Kidney capillary endothelial cell (primary cell): ENCODE measurements at regions not wholly inside any gene's neighbourhood (a gene's known extent, or its start where the extent isn't known, plus 50 kb on each side); places are given as distances from the start of the nearest gene placed in this dataset.
"Not testable (repeated sequence)": the region's sequence is repeated elsewhere in the genome, so short reads cannot be mapped to it uniquely, and the experiment has no call there.

Experiments
- DNase-seq: peaks from one replicate; pipeline ENCODE4 v3.0.0-alpha.2; 2018; ENCODE audit warnings: low spot score

- DNase-seq: no peak
These were observed 54.7 kb upstream of the NRIP1 start for GRCh38 chr21:15119486-15119885.

DNA sequence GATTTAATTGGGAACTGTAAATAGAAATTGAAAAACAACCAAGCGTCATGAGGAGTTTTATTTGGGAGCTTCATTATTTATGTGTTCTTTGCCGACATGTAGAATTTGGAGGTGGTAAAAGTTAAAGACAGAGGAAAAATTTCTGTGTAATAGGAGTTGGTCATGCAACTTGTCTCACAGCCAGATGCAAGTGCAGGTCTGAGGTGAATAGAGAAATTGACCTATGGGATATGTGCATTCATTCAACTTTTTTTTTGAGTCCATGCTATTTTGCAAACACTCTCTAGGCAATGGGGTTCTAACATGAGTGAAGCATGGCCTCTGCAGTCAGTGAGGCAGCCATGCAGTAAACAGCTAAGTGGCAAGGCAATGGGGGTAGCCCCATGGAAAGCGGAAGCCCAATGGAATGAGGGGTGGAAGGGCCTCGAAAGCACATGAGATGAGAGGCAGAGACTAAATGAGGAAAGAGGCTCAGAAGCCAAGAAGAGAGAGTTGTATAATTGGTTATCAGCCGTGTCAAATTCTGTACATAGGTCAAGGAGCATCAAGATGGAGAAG, 56.4 kb upstream of the NRIP1 start:
- DNase-seq: no peak

DNA sequence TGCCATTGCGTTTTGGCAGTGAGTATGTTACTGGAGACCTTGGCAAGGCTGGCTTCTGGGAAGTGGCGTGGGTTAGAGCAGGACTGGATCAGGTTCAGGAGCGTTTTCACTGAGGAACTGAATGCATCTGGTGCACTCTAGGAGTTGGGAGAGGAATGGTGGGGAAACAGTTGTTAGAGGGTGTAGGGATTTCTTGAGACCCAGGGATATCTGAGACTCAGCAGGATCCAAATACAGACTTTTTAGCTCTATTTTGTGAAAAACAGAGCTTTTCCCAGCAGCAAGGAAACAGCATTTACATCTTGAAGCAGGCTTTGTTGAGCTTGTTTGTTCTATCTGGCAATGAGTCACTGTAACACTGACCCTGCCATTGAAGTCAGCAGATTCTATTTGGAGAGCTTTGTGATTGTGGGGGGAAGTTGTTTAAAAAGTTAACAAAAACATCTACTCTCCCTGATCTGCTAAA, 56.9 kb upstream of the NRIP1 start:
- peak; percentile 25 for DNase-seq

DNA sequence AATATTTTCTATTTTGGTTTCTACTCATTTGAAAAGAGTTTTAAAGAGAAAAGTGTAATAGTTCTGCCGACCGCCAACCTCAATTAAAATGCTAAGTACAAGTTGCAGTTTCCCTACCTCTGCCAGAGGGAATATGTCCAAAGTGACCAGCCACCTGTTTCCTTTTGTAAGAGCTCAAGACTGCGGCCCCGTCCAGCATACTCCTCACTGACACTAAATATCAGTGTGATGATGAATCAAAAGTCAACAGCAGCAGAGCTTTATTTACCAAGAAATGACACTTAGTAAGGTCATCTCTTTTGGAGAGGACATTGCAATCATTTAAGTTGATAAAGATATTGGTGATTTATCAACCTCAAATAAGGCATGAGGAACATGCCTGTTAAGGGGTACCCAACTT, 57.4 kb upstream of the NRIP1 start:
- DNase-seq: no peak

DNA sequence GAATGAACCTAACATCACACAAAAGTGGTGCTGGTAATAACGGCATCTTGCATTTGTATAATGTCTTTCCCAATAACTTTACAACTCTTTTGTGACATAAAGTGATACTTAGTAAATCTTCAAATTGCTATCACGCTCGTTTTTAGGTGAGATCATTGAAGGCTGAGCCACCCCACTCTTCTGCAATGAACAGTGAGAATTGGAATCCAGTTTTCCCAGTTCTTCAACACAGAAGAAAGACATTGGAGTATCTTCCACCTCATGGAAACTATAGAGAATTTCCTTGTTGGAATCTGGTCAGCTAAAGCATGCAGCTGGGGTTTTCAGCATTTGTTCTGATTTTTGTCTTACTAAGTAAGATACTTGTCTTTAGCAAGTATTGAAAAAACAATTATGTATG, 59.9 kb upstream of the NRIP1 start:
- no peak for DNase-seq

DNA sequence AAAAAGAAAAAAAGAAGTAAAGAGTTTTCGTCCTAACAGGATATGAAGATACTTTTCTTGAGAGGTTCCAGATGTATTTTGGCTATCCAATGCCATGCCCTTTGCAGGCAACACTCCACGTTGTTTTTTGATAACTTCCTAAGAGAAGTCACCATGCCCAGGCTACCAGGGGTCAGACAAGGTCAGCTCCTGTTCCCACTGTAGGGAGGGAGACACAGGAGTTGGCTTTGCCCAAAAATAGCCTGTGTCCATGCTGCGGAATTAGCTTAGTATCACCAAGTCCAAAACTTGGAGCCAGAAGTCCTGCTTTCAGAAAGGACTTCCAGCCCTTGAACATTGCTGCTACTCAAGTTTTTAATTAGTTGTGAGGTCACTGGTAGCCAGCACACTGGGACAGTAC, 62.1 kb upstream of the NRIP1 start:
- no peak for DNase-seq

DNA sequence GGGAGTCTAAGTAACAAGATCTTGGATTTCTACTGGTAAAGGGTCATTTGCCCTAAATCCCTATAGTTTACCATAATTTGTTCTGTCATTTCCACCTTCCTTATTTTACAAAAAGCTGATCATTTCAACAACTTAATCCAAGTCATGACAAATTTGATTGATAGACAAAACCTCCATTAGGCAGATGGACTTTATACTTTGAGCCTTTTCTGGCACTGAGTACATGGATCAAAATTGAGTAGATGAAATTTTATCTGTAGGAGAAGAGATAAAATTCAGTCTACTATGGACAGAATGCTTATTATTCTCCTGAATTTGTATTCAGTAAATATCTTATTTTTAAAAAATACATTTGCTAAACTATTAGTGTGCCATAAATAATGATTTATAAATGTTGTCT, 62.6 kb upstream of the NRIP1 start:
- no peak for DNase-seq

GRCh38 chr21:15128267-15128666, 63.5 kb upstream of the NRIP1 start:
- DNase-seq: no peak

DNA sequence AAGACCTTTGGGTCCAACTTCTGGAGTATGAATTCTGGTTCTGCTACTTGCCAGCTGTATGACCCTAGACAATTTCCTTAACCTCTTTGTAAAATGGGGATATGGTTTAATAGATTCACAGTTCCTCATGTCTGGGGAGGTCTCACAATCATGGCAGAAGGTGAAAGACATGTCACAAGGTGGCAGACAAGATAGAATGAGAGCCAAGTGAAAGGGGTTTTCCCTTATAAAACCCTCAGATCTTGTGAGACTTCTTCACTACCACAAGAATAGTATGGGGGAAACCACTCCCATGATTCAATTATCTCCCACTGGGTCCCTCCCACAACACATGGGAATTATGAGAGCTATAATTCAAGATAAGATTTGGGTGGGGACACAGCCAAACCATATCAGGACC, 63.9 kb upstream of the NRIP1 start:
- not testable (repeated sequence) for DNase-seq

DNA sequence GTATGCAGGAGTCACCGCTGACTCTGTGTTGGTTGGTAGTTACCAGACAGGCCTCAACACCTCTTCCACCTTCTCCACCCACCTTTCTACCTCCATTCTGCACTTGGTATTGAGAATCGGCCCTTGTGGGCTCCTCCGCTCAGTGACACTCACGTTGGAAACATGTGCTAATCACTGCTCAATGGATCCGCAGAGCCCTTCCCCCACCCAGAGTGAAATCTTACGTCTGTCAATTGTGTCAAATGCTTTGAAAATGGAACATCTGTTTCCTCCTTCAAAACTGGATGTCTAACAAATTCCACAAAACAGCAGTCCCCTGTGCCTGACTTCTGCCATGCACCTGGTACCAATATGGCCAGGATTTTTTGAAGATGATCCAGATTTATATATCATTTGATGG, 65.5 kb upstream of the NRIP1 start:
- DNase-seq: no peak

DNA sequence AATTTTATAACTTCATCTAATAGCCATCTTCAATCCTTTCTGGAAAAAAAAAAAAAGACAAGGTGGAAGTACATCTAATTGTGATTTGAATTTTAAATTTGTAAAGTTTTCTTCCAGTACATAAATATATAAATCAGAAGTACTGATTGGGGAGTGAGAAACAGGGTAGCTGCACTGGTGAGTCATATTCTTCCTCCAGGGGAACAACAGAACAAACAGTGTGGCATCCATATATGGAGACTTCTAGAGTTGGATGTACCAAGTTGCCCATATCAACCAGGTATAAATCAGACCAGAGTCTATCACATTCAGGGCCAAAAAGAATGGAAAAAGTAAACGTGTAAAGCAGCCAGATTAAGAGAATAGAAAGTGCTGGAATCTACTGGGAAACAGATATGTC, 66.0 kb upstream of the NRIP1 start:
- no peak for DNase-seq

GRCh38 chr21:15132781-15133180, 68.0 kb upstream of the NRIP1 start:
- no peak for DNase-seq

GRCh38 chr21:15134701-15135470, 70.1 kb upstream of the NRIP1 start:
- DNase-seq: no peak

DNA sequence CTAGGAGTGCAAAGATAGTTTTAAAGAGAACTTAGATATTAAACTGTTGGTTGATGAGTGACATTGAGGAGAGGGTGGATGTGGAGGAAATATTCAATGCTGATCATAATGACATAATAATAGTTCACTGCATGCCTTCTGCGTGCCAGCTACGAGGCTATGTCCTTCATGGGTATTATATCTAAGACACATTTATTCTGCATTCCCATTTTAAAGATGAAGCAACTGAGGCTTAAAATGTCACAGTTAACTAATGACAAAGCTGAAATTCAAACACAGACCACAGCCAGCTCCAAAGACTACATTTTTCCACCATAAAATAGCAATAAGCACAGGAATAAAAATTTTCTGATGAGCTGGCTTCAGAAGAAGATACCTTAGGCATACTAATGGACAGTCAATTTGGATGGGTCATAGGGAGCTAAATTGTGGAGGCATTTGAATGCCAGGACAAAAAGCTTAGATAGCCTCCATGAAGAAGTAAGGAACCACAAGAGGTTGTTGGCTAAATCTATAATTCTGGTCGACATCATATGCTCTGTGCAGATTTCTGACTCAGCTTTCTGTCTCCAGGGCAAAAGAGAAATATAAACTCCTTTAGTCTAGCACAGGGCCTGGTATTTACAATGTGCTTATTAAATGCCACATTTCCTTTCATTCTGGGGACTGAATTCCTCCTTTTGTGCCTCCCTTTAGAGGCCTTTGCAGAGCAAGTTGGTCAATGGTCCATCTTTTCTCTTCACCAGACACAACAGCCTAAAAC, 71.2 kb upstream of the NRIP1 start:
- no peak for DNase-seq

DNA sequence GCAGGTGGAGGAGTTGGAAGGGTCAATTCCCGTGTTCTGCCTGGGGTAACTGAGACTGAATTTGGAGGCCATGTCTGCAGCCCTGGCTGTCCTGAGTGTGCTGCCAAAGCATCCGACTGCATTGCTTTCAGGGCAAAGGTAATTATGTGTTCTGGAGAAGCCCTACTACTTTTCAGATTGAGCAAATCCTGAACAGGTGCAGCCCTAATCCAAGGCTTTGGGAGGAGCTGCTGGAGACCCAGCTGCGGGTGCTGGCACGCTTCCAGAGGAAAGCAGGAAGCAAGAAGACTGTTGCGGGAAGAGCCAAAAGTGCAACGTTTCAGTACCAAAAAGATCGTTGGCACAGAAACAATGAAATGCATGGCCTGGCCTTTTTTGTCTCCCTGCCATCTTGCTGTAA, 73.7 kb upstream of the NRIP1 start:
- no peak for DNase-seq

- DNase-seq: no peak
These were observed 75.1 kb upstream of the NRIP1 start for GRCh38 chr21:15139898-15140297.

- no peak for DNase-seq
These were observed 75.7 kb upstream of the NRIP1 start for GRCh38 chr21:15140321-15141019.

DNA sequence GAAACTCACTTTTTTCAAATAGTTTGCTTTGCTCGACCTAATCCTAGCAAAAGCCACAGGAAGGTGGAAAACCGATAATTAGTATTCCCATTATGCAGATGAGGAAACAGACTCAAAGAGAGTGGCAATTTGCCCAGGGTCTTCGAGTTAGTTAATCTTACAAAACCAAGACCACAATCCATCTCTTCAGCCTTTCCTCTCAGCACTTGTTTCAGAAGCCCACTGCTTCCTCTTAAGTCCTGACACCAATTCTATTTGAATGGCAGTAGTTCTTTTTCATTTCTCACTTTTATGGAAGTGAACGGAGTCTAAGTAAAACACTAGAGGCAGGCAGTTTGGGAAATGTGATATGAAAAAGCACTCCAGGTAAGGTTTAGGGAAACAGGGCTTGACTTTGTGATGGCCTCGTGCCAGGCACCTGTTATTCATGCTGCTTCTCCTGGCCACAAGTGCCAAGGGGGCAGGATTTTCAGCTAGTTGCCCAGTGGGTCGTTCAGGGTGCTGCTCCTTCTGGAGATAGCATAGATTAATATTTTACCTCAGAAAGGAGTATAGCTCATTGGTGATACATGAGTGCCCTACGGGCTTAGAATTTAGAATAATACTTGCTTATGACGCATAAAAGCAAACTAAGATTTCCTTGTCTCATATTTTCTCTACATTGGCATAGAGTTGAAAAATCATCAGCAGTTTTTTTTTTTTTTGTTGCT, 76.6 kb upstream of the NRIP1 start:
- no peak for DNase-seq

GRCh38 chr21:15144026-15144425, 79.2 kb upstream of the NRIP1 start:
- DNase-seq: no peak

DNA sequence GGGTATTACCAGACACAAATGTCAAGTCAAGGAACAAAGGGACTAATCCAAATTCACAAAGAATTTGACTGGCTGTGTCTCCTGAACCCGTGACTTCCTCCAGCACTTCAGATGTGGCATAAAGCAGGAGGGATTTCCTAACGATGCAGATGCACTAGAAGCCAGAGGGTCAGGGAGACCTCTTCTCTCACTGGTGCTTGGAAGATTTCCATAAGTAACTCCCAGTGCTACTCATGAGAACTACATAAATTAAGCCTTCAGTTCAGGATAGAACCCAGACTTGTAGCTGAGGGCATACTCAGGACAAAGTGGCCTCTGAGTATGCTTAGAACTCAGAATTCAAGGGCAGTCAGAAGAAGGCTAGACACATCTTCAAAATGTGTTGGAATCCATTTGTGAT, 83.6 kb upstream of the NRIP1 start:
- no peak for DNase-seq

DNA sequence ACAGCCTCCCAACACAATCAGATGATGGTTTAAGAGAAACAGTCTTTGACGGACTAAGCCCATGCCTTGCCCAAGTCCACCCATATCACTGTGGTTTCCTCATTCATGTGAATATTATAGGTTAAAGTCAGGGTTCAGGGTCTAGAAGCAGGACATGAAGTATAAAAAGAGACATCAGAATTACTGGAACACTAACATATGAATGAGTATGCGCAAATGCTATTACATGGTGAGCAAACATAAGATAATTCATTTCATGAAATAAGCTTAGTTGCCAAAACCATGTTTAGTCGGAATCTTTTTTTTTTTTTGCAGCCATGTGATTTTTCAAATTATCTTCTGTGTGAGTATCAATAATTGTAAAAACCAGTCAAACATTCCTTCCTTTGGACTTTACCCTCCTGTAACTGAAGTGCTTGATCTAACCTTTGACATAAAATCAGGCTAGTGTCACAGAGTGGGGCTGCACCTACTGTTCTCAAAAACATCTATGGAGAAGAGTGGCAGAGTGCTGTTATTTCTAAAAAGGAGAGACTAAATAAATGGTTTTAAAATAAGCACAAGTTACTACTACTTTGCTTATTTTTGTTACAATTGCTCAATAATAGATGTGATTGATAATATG, 84.9 kb upstream of the NRIP1 start:
- DNase-seq: no peak
